Occipital lobe (tissue), 1 donor: ENCODE measurements at regions not wholly inside any gene's neighbourhood (a gene's known extent, or its start where the extent isn't known, plus 50 kb on each side); places are given as distances from the start of the nearest gene placed in this dataset.

Experiments
- DNase-seq: peaks from one replicate; lab custom pipeline; 2025; lab: John Stamatoyannopoulos, UW

GRCh38 chr13:89695343-89696257, 1651.9 kb upstream of the MIR17HG start:
- peak; percentile 1 for DNase-seq

DNA sequence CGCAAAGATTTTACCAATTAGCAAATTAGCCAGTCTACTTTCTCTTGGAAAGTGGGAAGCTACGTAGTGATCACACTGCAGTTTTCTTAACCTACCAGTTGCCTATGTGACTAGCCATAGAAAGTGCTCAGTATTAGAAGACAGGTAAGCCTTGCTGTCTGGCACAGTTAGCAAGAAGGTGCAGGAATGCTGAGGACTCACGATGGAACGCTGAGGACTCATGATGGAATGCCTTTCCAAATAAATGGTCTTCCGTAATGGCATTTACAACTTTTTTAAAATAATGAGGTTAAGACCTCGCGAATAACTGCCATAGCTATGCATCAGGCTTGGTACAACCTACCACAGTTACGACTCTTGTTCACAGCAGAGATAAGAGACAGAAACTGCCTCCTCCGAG, 1645.6 kb upstream of the MIR17HG start:
- no peak for DNase-seq

- no peak for DNase-seq
These were observed 1643.4 kb upstream of the MIR17HG start for GRCh38 chr13:89704040-89704439.

DNA sequence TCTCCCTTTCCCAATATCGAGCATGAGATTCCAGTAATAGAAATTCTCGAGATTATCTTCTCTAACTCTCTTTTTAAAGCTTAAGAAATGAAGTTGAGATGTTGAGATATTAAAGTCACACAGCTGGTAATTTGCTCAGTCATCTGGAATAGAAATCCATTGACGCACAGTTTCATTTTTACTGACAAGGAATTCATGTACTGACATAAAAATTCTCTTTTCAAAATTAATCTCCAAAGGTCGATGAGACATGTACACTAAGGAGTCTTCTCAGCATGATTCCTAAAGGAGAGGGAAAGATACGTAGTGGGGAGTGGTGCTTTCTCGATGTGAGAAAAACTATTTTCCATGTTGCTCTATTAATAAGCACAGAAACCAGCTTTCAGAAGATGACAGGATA, 1639.5 kb upstream of the MIR17HG start:
- no peak for DNase-seq

GRCh38 chr13:89721216-89721615, 1626.3 kb upstream of the MIR17HG start:
- DNase-seq, result no peak

GRCh38 chr13:89726690-89727435, 1620.6 kb upstream of the MIR17HG start:
- DNase-seq, result no peak

DNA sequence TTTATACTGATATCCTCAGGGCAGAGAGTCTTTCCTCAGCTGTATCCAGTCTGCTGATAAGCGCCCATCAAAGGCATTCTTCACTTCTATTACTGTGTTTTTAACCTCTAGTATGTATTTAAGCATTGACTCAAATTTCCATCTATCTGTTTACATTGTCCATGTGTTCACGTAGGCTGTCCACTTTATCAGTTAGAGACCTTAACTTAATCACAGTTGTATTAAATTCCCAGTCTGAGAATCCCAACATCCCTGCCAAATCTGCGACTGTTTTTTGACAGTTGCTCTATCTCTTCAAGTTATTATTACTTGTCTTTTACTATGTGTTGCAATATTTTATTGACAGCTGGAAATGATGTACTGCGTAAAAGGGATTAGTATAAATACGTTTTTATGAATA, 1613.7 kb upstream of the MIR17HG start:
- DNase-seq, result no peak

- no peak for DNase-seq
These were observed 1610.4 kb upstream of the MIR17HG start for GRCh38 chr13:89737051-89737450.

GRCh38 chr13:89738072-89738471, 1609.4 kb upstream of the MIR17HG start:
- DNase-seq, result no peak

DNA sequence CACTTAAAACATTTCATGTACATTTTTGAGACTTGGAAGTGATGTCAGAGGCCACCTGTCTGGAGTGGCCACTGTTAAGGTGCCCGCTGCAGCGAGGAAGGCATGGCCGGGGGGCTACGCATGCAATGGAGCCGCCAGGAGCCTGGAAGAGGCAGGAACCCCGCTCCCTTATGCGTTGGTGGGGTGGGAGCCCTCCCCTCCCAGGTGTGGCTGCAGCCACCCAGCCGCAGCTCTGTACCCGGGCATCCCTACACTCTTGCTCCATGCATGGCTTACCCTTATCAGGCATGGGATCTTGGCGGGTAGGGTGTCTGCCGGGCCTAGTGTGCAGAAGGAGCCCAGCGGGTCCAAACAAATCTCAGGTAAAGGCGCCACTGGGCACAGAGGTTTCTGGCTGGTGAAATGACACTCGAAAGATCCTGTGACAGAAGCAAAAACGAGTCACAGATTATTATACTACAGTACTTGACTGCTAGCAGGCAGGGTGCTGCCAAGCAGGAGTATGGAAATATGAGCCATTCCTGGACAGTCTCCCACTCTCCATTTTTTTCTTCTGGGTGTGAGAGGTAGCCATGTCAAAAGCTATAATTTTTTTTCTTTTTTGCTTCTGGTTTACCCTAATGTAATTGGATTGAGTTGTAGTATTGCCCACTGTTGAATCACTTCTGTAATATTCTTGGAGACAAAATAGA, 1606.3 kb upstream of the MIR17HG start:
- no peak for DNase-seq

- DNase-seq, result no peak
These were observed 1600.9 kb upstream of the MIR17HG start for GRCh38 chr13:89746554-89746953.

DNA sequence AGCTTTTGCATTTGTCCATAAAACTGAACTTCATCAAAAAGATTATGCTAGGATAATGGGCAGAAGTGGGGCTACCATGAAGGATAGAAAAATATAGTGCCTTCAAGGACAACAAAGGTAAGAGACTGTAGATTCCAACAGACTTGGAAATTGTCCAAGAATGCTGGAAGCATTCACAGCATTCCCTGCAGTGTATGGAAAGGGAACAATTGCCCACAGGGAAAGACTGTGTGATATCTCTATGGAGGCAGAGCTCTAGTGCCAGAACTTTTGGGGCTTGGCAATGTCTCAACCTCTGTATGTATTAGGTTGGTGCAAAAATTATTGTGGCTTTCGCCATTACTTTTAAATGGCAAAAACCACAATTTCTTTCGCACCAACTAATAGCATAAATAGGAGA, 1598.8 kb upstream of the MIR17HG start:
- DNase-seq, result no peak

GRCh38 chr13:89749888-89750287, 1597.6 kb upstream of the MIR17HG start:
- DNase-seq, result no peak

DNA sequence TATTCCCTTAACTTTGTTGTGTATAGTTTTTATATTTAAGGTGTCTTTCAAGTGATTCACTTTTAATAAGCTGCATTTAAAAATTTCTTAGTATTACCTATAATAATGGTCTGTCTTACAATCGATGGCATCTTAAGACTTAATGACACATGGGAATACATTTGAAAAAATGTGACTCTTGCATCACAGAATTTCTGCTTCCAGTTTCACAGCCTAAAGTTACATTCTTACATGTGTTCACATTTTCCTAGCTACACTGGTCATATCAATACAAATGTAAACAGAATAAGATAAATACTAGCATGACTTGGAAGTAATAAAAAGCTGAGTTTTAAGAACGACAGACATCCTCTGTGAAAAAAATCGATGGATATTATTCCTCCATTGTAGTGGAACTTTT, 1597.1 kb upstream of the MIR17HG start:
- DNase-seq, result no peak

- no peak for DNase-seq
These were observed 1596.0 kb upstream of the MIR17HG start for GRCh38 chr13:89751432-89751930.

GRCh38 chr13:89752394-89752793, 1595.1 kb upstream of the MIR17HG start:
- DNase-seq, result no peak

DNA sequence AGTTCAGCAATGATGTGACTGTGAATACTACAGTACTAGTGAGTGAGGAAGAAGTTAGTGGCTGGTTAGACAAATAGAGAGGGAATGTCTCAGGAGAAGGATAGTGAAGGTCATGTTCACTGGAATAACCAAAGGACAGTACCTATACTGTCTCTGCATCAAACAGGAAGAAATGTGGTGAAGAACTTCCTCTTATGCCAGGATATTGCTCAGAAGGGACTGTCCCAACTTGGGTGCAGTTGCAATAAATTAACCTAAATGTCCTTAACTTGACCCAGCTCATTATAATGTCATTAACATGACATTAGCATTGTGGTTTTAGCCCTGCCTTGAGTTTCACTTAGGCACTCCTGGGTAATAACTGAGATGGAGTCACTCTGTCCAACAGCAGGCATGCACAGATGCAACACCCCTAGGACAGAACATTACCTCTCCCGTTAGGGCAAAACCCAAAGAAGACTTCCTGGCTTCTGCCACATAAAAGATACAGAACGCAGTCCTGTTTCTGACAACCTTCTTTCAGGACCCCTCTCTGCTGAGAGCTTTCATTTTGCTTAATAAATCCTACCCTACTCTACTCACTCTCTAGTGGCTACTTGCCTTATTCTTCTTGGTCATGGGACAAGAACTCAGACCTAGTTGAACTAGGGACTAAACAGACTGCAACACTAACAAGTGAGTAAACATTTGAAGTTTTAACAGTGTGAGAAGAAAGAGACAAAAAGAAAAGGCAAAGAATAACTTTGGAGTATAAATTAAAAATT, 1591.6 kb upstream of the MIR17HG start:
- no peak for DNase-seq

GRCh38 chr13:89763005-89763404, 1584.5 kb upstream of the MIR17HG start:
- DNase-seq, result no peak

DNA sequence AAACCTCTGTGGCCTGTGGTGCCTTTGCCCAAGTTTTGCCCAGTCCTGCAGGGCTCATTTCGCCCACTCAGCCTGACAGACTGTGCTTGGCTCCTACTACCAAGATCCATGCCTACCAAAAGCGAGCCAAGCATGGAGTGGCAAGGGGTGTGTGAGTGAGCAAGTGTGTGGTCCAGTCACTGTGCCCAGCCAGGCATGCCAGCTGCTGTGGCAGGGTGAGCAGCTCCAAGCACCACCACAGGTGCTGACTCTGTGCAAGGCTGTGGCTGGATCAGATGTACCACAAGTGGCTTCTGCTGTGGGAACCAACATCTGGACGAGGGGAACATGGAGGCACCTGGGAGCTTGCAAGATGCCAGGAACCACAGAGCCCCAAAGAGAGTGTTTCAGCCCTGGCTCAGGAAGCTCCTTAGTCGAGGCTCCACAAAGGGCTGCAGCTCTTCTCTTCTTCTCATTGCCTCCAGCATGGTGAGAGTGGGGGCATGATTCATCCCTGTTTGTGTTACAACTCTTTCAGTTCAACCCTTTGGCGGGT, 1564.2 kb upstream of the MIR17HG start:
- no peak for DNase-seq

- DNase-seq, result no peak
These were observed 1563.2 kb upstream of the MIR17HG start for GRCh38 chr13:89784161-89784809.
